H1 (cell line): ENCODE measurements at regions not wholly inside any gene's neighbourhood (a gene's known extent, or its start where the extent isn't known, plus 50 kb on each side); places are given as distances from the start of the nearest gene placed in this dataset.

ENCODE experiments used
- CTCF ChIA-PET: fragments of 300-600 bp; sonication (Branson Sonifier 250); formaldehyde crosslinking; loops from one replicate; lab custom pipeline; 2021; ENCODE audit not compliant: partially characterized antibody; lab: Charles Lee
- POLR2A ChIA-PET: fragments of 300-600 bp; sonication (Branson Sonifier 250); formaldehyde crosslinking; loops from one replicate; lab custom pipeline; 2021; ENCODE audit warnings: inconsistent platforms; ENCODE audit not compliant: partially characterized antibody; lab: Charles Lee
- DNase-seq, 2 experiments: peaks; one replicate each; pipeline versions ENCODE4 v3.0.0 to v3.0.0-alpha.2; 2010 to 2022; ENCODE audit warnings: low spot score in 2 of 2, low read depth in 1 of 2, mixed read lengths in 1 of 2
- FAIRE-seq: peaks from 2 replicates; lab custom pipeline; 2011; peaks lifted over from hg19 to GRCh38; lab: Jason Lieb, UNC
- H2AFZ ChIP-seq: 2 replicates; pipeline ENCODE4 v1.8.1; 2012; ENCODE audit warnings: low read length, inconsistent platforms
- H2AK5ac ChIP-seq: 2 replicates; pipeline ENCODE4 v1.6.1; 2013; ENCODE audit warnings: low read depth, low read length
- H2BK120ac ChIP-seq: replicated peaks from 2 replicates; pipeline ENCODE3; 2013; ENCODE audit warnings: low read depth, low read length, inconsistent platforms
- H2BK12ac ChIP-seq: 2 replicates; pipeline ENCODE4 v1.6.1; 2013; ENCODE audit warnings: low read depth, low read length
- H2BK15ac ChIP-seq: 2 replicates; pipeline ENCODE4 v1.6.1; 2013; ENCODE audit warnings: low read length
- H2BK20ac ChIP-seq: 2 replicates; pipeline ENCODE4 v1.6.1; 2013; ENCODE audit warnings: low read length
- H2BK5ac ChIP-seq: 2 replicates; pipeline ENCODE4 v1.6.1; 2013; ENCODE audit warnings: low read depth, low read length
- H3K14ac ChIP-seq: 2 replicates; pipeline ENCODE4 v1.6.1; 2013; ENCODE audit warnings: inconsistent platforms; ENCODE audit not compliant: insufficient read length
- H3K18ac ChIP-seq: 2 replicates; pipeline ENCODE4 v1.6.1; 2013; ENCODE audit warnings: low read length; ENCODE audit errors: extremely low read depth
- H3K23ac ChIP-seq: 2 replicates; pipeline ENCODE4 v1.6.1; 2013; ENCODE audit warnings: inconsistent platforms; ENCODE audit not compliant: insufficient read length
- H3K23me2 ChIP-seq: 2 replicates; pipeline ENCODE4 v1.6.1; 2013; ENCODE audit warnings: low read depth, low read length
- H3K27ac ChIP-seq: 2 replicates; pipeline ENCODE4 v1.6.1; 2011; ENCODE audit warnings: low read depth, low read length, inconsistent platforms
- H3K27me3 ChIP-seq, 4 experiments: replicated peaks in 1 of 4; 1 replicate in 1 of 4; 2 replicates in 3 of 4; pipeline versions ENCODE4 v1.6.1 to v1.8.1; 2011 to 2013; ENCODE audit warnings: low read length in 3 of 4, mild to moderate bottlenecking in 3 of 4, inconsistent platforms in 2 of 4, mixed read lengths in 2 of 4, moderate library complexity in 1 of 4; ENCODE audit not compliant: control insufficient read depth in 3 of 4, insufficient read depth in 3 of 4; ENCODE audit errors: extremely low read depth in 1 of 4
- H3K36me3 ChIP-seq, 4 experiments: 2 replicates each; pipeline versions ENCODE4 v1.6.1 to v1.8.1; 2011 to 2013; ENCODE audit warnings: mild to moderate bottlenecking in 4 of 4, low read length in 3 of 4, moderate library complexity in 2 of 4, control low read depth in 1 of 4, inconsistent platforms in 1 of 4; ENCODE audit not compliant: insufficient read depth in 4 of 4, control insufficient read depth in 2 of 4
- H3K4ac ChIP-seq: replicated peaks from 2 replicates; pipeline ENCODE3; 2013; ENCODE audit warnings: low read length, low read depth, mixed read lengths, inconsistent platforms; ENCODE audit not compliant: insufficient read length
- H3K4me1 ChIP-seq, 4 experiments: replicated peaks in 1 of 4; 1 replicate in 1 of 4; 2 replicates in 3 of 4; pipeline versions ENCODE4 v1.6.1 to v1.8.1; 2011 to 2013; ENCODE audit warnings: low read length in 3 of 4, inconsistent platforms in 2 of 4, mixed read lengths in 1 of 4; ENCODE audit not compliant: insufficient read depth in 4 of 4, control insufficient read depth in 3 of 4
- H3K4me2 ChIP-seq, 2 experiments: 2 replicates each; pipeline versions ENCODE4 v1.6.1 to v1.8.1; 2011 to 2013; ENCODE audit warnings: low read depth in 2 of 2, low read length in 2 of 2, control low read depth in 1 of 2, inconsistent platforms in 1 of 2, mild to moderate bottlenecking in 1 of 2; ENCODE audit not compliant: insufficient read depth in 1 of 2
- H3K4me3 ChIP-seq, 4 experiments: fragments of 200-600, 300-600 bp in 1 of 4; sonication (generic), shearing (Covaris generic), sonication (Bioruptor Twin) in 1 of 4; 2 replicates each; pipeline versions ENCODE4 v1.5.1 to v1.8.1; 2011 to 2016; ENCODE audit warnings: low read length in 4 of 4, low read depth in 3 of 4, control low read depth in 2 of 4, inconsistent platforms in 2 of 4, mild to moderate bottlenecking in 2 of 4, mixed read lengths in 1 of 4, moderate library complexity in 1 of 4; ENCODE audit not compliant: insufficient read depth in 2 of 4; ENCODE audit errors: extremely low read depth in 1 of 4
- H3K56ac ChIP-seq: replicated peaks from 2 replicates; pipeline ENCODE3; 2013; ENCODE audit warnings: low read depth, mild to moderate bottlenecking, mixed read lengths, low read length, inconsistent platforms; ENCODE audit not compliant: insufficient read length
- H3K79me1 ChIP-seq: 2 replicates; pipeline ENCODE4 v1.6.1; 2013; ENCODE audit warnings: low read depth, low read length, control low read depth
- H3K79me2 ChIP-seq, 2 experiments: 2 replicates each; pipeline versions ENCODE4 v1.6.1 to v1.8.1; 2012 to 2013; ENCODE audit warnings: low read length in 2 of 2, mild to moderate bottlenecking in 2 of 2, inconsistent platforms in 1 of 2; ENCODE audit not compliant: insufficient read depth in 2 of 2, control insufficient read depth in 1 of 2
- H3K9ac ChIP-seq, 4 experiments: replicated peaks in 1 of 4; 1 replicate in 1 of 4; 2 replicates in 3 of 4; pipeline versions ENCODE4 v1.6.1 to v1.8.1; 2011 to 2013; ENCODE audit warnings: low read depth in 3 of 4, low read length in 3 of 4, control low read depth in 2 of 4, mild to moderate bottlenecking in 2 of 4, moderate library complexity in 2 of 4, inconsistent platforms in 1 of 4; ENCODE audit errors: extremely low read depth in 1 of 4
- H3K9me3 ChIP-seq, 2 experiments: 2 replicates each; pipeline versions ENCODE4 v1.6.1 to v1.8.1; 2012 to 2013; ENCODE audit warnings: mild to moderate bottlenecking in 2 of 2, moderate library complexity in 2 of 2, control low read depth in 1 of 2, inconsistent platforms in 1 of 2, low read depth in 1 of 2, low read length in 1 of 2, mixed read lengths in 1 of 2; ENCODE audit not compliant: insufficient read depth in 2 of 2
- H4K20me1 ChIP-seq, 2 experiments: replicated peaks in 1 of 2; 2 replicates each; pipeline versions ENCODE3 to v1.8.1; 2011 to 2013; ENCODE audit warnings: inconsistent platforms in 2 of 2, low read length in 2 of 2, mild to moderate bottlenecking in 1 of 2; ENCODE audit not compliant: insufficient read depth in 2 of 2, control insufficient read depth in 1 of 2
- H4K5ac ChIP-seq: 2 replicates; pipeline ENCODE4 v1.6.1; 2013; ENCODE audit warnings: low read length, low read depth, mixed read lengths, inconsistent platforms; ENCODE audit not compliant: insufficient read length
- H4K8ac ChIP-seq: 2 replicates; pipeline ENCODE4 v1.8.0; 2013; ENCODE audit warnings: mild to moderate bottlenecking, moderate library complexity, low read length, inconsistent platforms; ENCODE audit not compliant: insufficient read depth; ENCODE audit errors: extremely low read depth
- H4K91ac ChIP-seq: replicated peaks from 2 replicates; pipeline ENCODE3; 2013; ENCODE audit warnings: low read length, mixed read lengths, inconsistent platforms; ENCODE audit not compliant: insufficient read length
- ATF2 ChIP-seq: IDR thresholded peaks from 2 replicates; pipeline ENCODE4 v1.6.1; 2012; ENCODE audit warnings: low read length, inconsistent platforms
- CEBPB ChIP-seq: IDR thresholded peaks from 2 replicates; pipeline ENCODE4 v1.6.1; 2012; ENCODE audit warnings: low read depth, low read length
- CTBP2 ChIP-seq: IDR thresholded peaks from 2 replicates; pipeline ENCODE4 v1.7.0; 2011; ENCODE audit warnings: borderline replicate concordance, mild to moderate bottlenecking, moderate library complexity, mixed read lengths, low read length; ENCODE audit not compliant: insufficient read depth, insufficient read length
- EP300 ChIP-seq, 2 experiments: IDR thresholded peaks; 1 replicate in 1 of 2; 2 replicates in 1 of 2; pipeline ENCODE4 v1.6.1; 2011 to 2012; ENCODE audit warnings: low read depth in 2 of 2, low read length in 2 of 2, mild to moderate bottlenecking in 2 of 2, borderline replicate concordance in 1 of 2, inconsistent platforms in 1 of 2, moderate library complexity in 1 of 2
- JUN ChIP-seq: IDR thresholded peaks from 2 replicates; pipeline ENCODE4 v1.6.1; 2011; ENCODE audit warnings: low read depth, mild to moderate bottlenecking, improper control_type of control experiment, low read length
- KDM1A ChIP-seq: fragments of 200-600, 300-600 bp; sonication (generic); IDR thresholded peaks from 2 replicates; pipeline ENCODE4 v1.7.1; 2016; ENCODE audit warnings: mild to moderate bottlenecking, low read length, borderline replicate concordance
- RBBP5 ChIP-seq: IDR thresholded peaks from 2 replicates; pipeline ENCODE4 v1.7.1; 2012; ENCODE audit warnings: low read depth, mild to moderate bottlenecking, inconsistent platforms, low read length, moderate library complexity, borderline replicate concordance
- SIN3A ChIP-seq, 2 experiments: IDR thresholded peaks in 1 of 2; conservative IDR thresholded peaks in 1 of 2; 2 replicates each; pipeline ENCODE4 v1.6.1; 2011 to 2012; ENCODE audit warnings: low read length in 2 of 2, improper control_type of control experiment in 1 of 2, low read depth in 1 of 2, mild to moderate bottlenecking in 1 of 2
- SIX5 ChIP-seq: IDR thresholded peaks from 2 replicates; pipeline ENCODE4 v1.6.1; 2011; ENCODE audit warnings: mild to moderate bottlenecking, low read depth, low read length
- SP1 ChIP-seq: IDR thresholded peaks from 2 replicates; pipeline ENCODE4 v1.6.1; 2011; ENCODE audit warnings: low read depth, low read length
- YY1 ChIP-seq: IDR thresholded peaks from 2 replicates; pipeline ENCODE4 v1.6.1; 2011; ENCODE audit warnings: low read depth, mild to moderate bottlenecking, low read length
- WGBS, 2 experiments: shearing (Covaris generic) in 1 of 2; methylation state at CpG; one replicate each; pipeline versions ENCODE4 v1.1.6 to v1.1.7; 2013 to 2015; ENCODE audit warnings: low lambda C conversion rate in 2 of 2, mixed read lengths in 2 of 2, inconsistent platforms in 1 of 2, low coverage in 1 of 2, missing lambda C conversion rate in 1 of 2; ENCODE audit not compliant: insufficient replicate concordance in 2 of 2, insufficient coverage in 1 of 2, insufficient read length in 1 of 2; ENCODE audit errors: extremely low coverage in 1 of 2, missing lambda C conversion rate in 1 of 2; 5-methylcytosine and 5-hydroxymethylcytosine counted together

- Histone ChIP-seq H2BK20ac (no peak overlapping the region), H3K4ac (no peak overlapping the region), H3K79me2 (no peaks in the 10 kb centered on the region), H2BK15ac (no peak overlapping the region), H4K91ac (no peak overlapping the region), H2BK12ac (no peak overlapping the region), H3K4me3 (no peak overlapping the region; a peak in 1 of 8 replicates), H3K23ac (no peak overlapping the region), H3K4me2 (no peak overlapping the region; a peak in 1 of 4 replicates), H3K23me2 (no peaks in the 10 kb centered on the region), H2AK5ac (no peak overlapping the region), H3K9ac (no peak overlapping the region), H3K4me1 (peaks cover 0 to 23% (median 13%) of the 10 kb centered on the region in 4 experiments; a peak in 3 of 7 replicates), H2AFZ (no peak overlapping the region), H3K27me3 (peaks cover 0 to 6% (median 4%) of the 10 kb centered on the region in 4 experiments; a peak in 5 of 7 replicates), H3K27ac (no peak overlapping the region), H2BK5ac (no peak overlapping the region), H3K36me3 (no peaks in the 10 kb centered on the region), H3K56ac (no peak overlapping the region), H4K20me1 (no peaks in the 10 kb centered on the region), H3K14ac (no peak overlapping the region), H3K79me1 (no peaks in the 10 kb centered on the region), H4K8ac (no peak overlapping the region), H3K18ac (no peak overlapping the region), H4K5ac (no peak overlapping the region), H3K9me3 (no peaks in the 10 kb centered on the region), H2BK120ac (no peak overlapping the region)
- FAIRE-seq (no peak), DNase-seq (no peak)
- WGBS, 2 experiments = 59% methylated on average over 6 of the region's 6 CpGs; no CpG with 5 or more reads in 1 of the 2 experiments
- ChIA-PET CTCF (interaction anchor here (0.9 to 3.2 kb wide), 8 partner anchors 9 to 296 kb away, joined by 4 to 13 read pairs (median 5); no protein-coding TSS in a partner anchor), POLR2A (interaction anchor here (1.5 kb wide), 2 partner anchors 31 to 81 kb away, joined by 3 to 4 read pairs; no protein-coding TSS in a partner anchor)
- TF ChIP-seq JUN (no peak), CTBP2 (no peak), SIN3A (conservative IDR thresholded peaks at IDR 0.05 in 1 of 2, IDR thresholded peaks at IDR 0.05 in 1 of 2; ENCODE audit: low read depth in 1 of 2, low read length in 2 of 2) (no peak), CEBPB (no peak), YY1 (no peak), RBBP5 (no peak), SIX5 (no peak), ATF2 (no peak), SP1 (no peak), KDM1A (no peak), EP300 (IDR thresholded peaks at IDR 0.05; ENCODE audit: borderline replicate concordance in 1 of 2, low read depth in 2 of 2, low read length in 2 of 2) (no peak)
Measured at GRCh38 chr14:56886471-56887062, 76.3 kb upstream of the OTX2 start.
